GM19438 (cell line): ENCODE measurements at regions not wholly inside any gene's neighbourhood (a gene's known extent, or its start where the extent isn't known, plus 50 kb on each side); places are given as distances from the start of the nearest gene placed in this dataset.

Source experiments
- ATAC-seq: cut with Tn5 transposase; IDR thresholded peaks from one replicate; pipeline ENCODE4 v1.9.1; 2021; ENCODE audit warnings: low read depth; ENCODE audit not compliant: unreplicated experiment

- ATAC-seq = no peak
Observed at GRCh38 chr5:40080191-40080590, 599.5 kb upstream of the PTGER4 start.

DNA sequence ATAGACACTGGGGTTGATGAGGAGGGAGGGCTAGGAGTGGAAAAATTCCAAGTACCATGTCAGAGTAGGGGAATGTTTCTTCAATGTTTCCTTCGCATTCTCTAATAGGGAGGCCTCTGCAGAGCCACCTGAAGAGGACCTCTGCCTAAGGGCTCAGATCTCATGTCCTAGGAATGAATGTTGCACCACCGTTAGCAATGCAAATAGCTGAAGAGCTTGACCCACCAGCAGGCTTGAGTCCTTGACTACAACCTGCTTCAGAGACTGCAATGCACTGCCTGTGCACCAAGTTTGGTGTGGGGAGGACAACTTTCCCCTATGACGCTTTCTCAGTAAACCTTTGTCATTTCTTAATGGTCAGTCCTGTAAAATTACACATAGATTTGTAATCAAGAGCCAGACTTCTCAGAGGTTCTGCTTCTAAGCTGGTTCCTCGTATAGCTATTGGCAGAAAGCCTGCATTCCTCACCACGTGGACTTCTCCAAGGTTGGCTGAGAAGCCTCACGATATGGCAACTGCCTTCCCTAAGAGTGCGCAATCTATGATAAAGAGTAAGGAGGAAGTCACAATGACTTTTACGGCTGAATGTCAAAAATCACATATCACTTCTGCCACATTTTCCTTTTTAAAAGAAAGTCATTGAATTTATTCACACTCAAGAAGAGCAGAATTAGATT, 600.7 kb upstream of the PTGER4 start:
- no peak for ATAC-seq

- no peak for ATAC-seq
Observed at GRCh38 chr5:40074826-40075225, 604.9 kb upstream of the PTGER4 start.

DNA sequence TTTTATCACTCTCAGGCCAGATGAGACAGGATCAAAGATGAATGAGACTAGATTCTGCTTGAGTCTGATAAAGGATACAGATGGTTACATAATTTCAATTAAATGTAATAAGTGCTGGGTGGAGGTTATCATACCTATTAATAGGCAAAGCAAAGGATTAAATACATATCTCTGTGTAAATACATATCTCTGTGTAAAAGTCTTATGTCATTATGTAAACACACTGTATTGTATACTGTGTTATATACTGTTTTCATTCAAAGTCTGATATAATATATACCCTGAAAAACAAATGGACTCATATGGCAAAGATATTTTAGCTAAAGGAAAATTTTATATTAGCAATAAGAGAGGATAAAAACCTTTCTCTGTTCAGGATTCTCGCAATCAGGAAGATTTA, 605.8 kb upstream of the PTGER4 start:
- ATAC-seq = no peak

DNA sequence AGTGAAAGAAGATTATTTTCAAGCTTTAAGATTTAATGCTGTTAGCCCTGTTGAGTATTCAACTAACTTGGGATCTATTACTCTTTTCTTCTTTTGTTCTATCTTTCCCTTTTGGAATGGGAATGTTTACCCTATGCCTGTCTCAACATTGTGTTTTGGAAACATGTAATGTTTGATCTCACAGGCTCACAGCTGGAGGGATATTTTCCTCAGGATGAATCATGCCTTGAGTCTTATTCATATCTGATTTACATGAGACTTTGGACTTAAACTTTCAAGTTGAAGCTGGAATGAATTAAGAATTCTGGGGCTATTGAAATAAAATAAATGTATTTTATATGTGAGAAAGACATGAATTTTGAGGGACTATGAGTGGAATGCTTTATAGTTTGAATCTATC, 607.8 kb upstream of the PTGER4 start:
- ATAC-seq = no peak

DNA sequence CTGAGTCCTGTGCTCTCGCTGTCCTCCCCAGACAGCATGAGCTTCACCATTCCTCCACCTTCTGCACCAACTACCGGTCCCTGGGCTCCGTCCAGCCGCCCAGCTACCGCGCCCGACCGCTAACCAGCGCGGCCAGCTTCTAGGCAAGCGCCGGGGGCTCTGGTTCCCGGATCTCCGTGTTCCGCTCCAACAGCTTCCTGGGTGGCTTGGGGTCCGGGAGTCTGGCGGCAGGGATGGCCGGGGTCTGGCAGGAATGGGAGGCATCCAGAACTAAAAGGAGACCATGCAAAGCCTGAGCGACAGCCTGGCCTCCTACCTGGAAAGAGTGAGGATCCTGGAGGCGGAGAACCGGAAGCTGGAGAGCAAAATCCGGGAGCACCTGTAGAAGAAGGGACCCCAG, 613.1 kb upstream of the PTGER4 start:
- ATAC-seq = no peak

DNA sequence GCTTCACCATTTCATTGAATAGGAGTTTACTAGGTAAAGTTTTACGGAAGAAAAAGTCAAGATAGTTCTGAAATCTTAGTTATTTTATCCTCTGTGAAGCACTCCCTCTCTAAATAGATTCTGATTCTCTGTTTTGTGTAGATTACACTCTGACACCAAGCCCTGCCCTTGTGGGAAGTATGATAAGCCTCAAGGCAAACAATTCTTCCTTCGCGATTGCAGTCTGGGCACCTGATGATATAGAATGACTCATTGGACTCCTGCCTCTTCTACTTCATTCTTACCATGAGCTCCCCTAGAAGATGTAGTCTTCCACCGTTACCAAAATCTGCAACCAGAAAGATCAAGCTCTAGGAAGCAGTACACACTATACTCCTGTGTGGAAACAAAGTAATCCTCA, 626.9 kb upstream of the PTGER4 start:
- ATAC-seq = no peak

DNA sequence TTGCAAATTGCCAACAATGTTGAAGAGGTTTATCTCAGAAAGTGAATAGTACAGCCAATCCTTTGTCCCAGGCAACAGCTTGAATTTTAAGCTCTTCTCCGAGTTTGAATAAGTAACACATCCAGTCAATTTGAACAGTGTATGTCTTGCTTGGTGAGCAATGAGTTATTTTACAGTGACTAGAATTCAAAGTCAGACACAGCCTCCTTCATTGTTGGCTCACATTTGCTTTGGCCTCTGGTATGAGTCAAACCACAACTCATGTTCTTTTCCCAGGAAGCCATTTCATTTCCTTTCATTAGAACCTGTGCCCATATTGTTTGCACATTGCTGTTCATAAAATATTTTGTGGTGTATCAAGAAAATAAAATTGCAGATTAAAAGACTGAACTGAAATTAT, 622.0 kb upstream of the DAB2 start:
- ATAC-seq = no peak

DNA sequence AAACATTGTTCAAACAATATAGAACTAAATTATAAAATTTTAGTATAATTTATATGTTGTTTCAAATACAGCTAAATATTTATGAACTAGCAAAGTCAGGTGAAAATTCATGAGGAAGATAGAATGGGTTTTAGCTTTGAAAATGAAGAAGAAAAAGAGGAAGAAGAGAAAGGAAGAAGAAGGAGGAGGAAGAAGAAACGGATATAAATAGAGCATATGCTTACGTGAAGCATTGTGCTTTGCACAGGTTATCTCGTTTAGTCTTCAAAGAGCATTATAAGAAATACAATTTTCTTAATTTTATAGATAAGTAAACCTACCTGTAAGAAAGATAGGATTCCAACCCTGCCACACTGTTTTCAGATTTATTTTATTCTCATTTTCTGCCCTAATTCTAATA, 620.6 kb upstream of the DAB2 start:
- ATAC-seq = no peak

DNA sequence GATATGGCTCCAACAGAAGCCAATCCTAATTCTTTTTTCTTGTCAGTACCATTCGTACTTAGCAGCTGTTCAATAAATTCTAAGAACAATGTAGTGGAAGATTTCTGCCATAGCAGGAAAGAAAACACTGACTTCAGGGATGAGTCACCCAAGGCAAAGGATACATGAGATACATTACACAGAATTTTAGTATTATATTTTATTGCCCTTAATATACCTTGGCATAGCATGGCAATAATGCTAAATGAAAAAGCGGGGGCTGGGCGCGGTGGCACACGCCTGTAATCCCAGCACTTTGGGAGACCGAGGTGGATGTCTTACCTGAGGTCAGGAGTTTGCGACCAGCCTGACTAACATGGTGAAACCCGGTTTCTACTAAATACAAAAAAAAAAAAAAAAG, 619.1 kb upstream of the DAB2 start:
- no peak for ATAC-seq

- ATAC-seq = no peak
Observed at GRCh38 chr5:40041452-40041851, 616.7 kb upstream of the DAB2 start.

DNA sequence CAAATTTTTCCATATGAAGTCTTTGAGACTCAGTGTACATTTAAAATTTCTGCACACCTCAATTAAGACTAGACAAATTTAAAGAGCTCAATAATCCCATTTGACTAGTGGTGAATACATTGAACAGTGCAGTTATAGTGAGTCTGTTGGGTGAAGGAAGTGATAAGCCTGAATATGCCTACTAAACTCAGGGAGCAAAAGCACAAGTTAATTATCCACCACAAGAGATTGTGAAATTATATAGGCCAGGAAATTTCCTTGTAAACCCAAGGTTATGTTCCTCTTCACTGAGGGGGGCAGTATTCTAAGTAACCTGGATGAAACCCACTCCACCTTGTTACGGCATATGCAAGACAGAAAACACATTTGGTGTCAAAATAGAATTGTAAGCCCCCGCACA, 612.9 kb upstream of the DAB2 start:
- no peak for ATAC-seq

GRCh38 chr5:40034441-40034840, 609.7 kb upstream of the DAB2 start:
- ATAC-seq = no peak

DNA sequence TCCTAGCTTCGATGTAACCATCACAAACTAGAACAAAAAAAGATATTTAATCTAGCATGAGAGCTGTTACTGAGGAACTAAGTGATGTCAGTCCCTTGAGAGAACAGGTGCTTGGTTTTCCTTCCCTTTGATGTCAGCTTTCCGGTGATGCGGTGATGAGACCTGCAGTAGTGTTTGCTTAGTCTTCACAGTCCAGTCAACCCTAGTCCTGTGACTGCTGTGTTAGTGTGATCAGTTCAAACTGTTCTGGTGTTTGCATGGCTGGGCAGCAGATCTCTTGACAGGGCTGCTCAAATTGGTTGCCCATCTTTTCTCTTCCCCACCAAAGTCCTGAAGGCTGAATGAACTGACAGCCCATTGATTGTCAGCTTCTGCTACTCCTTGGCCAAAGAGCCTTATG, 608.6 kb upstream of the DAB2 start:
- ATAC-seq = peak; percentile 97

DNA sequence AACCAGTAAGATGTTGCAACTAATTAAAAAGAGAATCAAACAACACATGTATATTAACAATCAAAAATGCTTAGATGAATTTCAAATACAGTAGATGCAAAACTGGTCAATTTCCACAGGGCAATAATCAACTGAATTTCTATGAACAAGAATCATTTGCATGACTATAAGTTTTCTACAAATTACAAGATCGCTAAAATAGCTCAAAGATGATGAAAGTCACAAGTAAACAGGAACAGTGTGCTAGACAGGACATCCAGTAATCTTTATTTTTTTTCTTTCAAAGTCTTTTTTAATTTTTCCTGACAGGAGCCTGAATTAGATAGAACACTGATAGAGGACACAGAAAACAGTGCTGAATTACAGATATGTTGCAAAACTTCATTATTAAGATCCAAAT, 608.2 kb upstream of the DAB2 start:
- ATAC-seq = peak; percentile 4

DNA sequence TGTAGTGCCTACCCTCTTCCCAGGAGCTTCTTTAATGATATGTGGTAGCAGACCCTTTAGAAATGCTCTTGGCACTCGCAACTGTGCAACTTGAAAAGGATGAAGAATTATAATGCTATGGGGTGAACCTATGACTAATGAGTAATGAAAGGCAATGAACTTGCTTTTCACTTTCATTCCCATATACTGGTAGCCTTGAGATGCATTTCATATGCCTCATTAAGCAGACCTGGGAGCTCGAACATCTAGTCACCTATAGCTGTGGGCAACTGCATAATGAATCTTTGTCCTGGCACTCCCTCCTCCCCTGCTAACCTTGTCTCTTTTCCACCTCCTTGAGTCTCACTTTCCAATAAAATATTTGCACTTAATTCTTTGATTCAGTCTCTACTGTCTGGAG, 605.9 kb upstream of the DAB2 start:
- ATAC-seq = no peak

DNA sequence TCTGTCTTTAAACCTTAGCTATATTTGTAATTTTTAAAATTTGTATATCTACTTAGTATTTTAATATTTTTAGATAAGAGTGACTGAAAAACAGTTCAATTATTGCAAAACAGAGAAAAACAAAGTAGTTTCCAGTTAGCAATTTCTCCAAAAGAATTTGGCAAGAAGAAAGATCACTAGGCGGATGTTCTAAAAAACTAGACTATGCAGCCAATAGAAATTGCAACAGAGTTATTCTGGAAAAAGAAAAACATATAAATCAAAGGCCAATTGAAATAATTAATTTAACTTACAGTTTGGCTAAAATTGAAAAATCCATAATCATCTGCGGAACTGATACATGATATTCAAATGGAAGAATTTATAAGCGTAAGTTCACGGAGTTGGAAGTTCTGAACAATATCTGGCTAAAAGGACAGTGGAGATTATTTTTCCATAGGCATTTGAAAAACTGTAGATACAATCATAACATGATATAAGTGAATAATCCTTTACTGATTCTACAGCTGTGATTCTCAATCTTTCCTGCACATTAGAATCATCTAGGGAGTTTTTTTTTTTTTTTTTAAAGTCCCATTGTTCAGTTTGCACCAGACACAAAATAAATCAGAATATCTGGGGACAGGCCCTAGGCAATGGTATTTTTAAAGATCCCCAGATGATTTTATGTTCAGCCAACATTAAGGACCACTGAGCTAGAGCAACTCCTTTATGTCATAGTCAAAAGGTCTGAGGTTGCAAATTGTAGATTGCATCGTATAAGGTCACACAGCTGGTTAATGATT, 605.1 kb upstream of the DAB2 start:
- ATAC-seq = no peak

DNA sequence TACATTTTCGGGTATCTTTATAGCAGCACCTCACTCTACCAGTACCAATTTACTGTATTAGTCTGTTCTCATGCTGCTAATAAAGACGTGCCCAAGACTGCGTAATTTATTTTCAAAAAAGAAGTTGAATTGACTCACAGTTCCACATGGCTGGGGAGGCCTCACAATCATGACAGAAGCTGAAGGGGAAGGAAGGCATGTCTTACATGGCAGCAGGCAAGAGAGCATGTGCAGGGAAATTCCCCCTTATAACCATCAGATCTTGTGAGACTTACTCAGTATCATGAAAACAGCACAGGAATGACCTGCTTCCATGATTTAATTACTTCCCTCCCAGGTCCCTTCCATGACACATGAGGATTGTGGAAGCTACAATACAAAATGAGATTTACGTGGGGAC, 602.6 kb upstream of the DAB2 start:
- ATAC-seq = no peak

DNA sequence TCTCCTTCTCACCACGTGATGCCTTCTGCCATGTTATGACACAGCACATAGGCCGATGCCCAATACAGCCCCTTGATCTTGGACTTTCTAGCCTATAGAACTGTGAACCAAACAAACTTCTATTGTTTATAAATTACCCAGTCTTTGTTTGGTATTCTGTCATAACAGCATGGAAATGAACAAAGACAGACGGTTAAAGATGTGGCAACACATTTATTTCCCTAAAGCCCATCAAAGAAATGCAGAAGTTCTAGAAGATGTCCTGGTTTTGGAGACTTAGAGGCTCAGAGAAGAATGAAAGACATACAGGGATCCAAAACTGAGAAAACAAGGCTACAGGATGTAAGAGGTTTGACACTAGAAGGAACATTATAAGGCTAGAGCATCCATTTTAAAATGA, 600.8 kb upstream of the DAB2 start:
- ATAC-seq = no peak

- no peak for ATAC-seq
Observed at GRCh38 chr5:40022057-40022456, 597.3 kb upstream of the DAB2 start.

- no peak for ATAC-seq
Observed at GRCh38 chr5:40021007-40021406, 596.2 kb upstream of the DAB2 start.

GRCh38 chr5:40017918-40018317, 593.1 kb upstream of the DAB2 start:
- no peak for ATAC-seq
